ENCODE measurements at regions not wholly inside any gene's neighbourhood (a gene's known extent, or its start where the extent isn't known, plus 50 kb on each side); places are given as distances from the start of the nearest gene placed in this dataset.
"Not testable (repeated sequence)": the region's sequence is repeated elsewhere in the genome, so short reads cannot be mapped to it uniquely, and the experiment has no call there.

DNA sequence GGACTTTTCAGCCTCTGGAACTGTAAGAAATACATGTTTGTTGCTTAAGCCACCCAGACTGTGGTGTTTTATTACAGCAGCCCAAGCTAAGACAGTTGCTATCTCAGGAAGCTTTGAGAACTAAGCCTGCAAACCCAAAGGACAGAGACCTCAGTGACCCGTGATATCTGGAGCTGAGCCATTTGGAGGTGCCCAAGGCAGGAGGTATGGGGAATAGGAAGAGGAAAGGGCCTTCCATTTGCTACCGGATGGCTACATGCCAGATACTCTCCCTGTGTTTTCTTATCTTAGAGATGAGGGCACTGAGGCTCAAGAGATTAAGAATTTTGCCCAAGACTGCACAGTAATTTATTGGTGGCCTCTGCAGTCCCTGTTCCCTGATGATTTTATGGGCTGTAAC is 622.1 kb upstream of the CDH5 start:
- TF ChIP-seq, protein P1, sequence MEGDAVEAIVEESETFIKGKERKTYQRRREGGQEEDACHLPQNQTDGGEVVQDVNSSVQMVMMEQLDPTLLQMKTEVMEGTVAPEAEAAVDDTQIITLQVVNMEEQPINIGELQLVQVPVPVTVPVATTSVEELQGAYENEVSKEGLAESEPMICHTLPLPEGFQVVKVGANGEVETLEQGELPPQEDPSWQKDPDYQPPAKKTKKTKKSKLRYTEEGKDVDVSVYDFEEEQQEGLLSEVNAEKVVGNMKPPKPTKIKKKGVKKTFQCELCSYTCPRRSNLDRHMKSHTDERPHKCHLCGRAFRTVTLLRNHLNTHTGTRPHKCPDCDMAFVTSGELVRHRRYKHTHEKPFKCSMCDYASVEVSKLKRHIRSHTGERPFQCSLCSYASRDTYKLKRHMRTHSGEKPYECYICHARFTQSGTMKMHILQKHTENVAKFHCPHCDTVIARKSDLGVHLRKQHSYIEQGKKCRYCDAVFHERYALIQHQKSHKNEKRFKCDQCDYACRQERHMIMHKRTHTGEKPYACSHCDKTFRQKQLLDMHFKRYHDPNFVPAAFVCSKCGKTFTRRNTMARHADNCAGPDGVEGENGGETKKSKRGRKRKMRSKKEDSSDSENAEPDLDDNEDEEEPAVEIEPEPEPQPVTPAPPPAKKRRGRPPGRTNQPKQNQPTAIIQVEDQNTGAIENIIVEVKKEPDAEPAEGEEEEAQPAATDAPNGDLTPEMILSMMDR (IDR thresholded peaks at IDR 0.05; ENCODE audit: insufficient read depth, missing control alignments), result no peak
- DNase-seq (ENCODE audit: insufficient read length, low spot score) (no peak), FAIRE-seq (no peak)

DNA sequence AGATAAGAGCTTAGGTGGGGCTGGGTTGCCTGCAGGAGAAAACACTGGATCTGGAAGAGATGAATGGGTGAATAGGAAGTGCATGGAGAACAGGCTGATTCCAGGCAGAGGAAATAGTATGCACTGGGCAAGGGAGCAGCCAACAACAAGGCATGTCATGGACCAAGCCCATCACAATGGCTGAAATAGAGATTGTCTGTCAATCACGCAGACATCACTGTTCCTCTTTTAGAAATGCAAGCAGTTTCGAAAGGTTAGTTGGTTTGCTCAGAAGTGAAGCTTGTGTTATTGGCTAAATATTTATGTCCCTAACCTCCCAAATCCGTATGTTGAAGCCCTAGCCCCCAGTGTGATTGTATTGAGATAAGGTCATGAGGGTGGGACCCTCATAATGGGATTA is 621.7 kb upstream of the CDH11 start:
- FAIRE-seq, result no peak
- no peak for DNase-seq (ENCODE audit: insufficient read length, low spot score)
- TF ChIP-seq, protein P1 (IDR thresholded peaks at IDR 0.05; ENCODE audit: insufficient read depth, missing control alignments), result no peak

DNA sequence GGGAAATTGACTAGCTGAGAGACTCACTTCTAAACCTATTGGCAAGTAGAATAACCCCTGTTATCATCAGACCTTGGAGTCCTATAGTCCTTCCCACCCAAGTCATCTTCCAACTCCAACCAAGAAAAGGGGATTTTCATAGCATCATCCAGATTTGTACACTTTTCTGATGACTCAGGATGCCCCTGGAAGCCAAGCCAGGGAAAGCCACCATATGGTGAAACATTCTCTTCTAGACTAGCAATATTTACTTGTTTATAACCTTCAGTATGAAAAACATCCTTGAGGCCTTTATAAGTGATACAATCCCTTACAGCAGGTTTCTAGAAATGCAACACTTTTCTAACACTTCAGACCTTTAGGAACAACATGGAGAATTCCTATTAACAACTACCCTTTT is 618.8 kb upstream of the CDH11 start:
- no peak for DNase-seq (ENCODE audit: insufficient read length, low spot score)
- TF ChIP-seq, protein P1 (IDR thresholded peaks at IDR 0.05; ENCODE audit: insufficient read depth, missing control alignments), result no peak
- FAIRE-seq, result no peak

DNA sequence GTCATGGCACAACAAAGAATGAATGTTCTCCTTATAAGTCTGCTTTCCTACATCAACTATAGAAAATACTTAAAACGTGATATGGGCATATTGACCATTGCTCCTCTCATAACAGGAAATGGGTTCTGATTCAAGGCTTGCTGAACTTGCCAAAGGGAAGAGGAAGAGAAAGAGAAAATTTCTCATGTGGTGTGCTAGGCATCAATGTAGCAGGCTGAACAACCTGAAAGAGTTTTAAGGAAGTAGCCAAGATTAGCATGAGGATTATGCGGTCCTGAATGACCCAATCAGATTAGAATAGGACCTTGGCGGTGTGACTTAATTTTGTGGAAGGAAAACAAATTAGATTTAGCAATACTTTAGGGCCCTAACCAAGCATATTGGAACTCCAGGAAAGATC is 617.7 kb upstream of the CDH11 start:
- TF ChIP-seq, protein P1 (IDR thresholded peaks at IDR 0.05; ENCODE audit: insufficient read depth, missing control alignments), result no peak
- FAIRE-seq (no peak), DNase-seq (ENCODE audit: insufficient read length, low spot score) (no peak)

DNA sequence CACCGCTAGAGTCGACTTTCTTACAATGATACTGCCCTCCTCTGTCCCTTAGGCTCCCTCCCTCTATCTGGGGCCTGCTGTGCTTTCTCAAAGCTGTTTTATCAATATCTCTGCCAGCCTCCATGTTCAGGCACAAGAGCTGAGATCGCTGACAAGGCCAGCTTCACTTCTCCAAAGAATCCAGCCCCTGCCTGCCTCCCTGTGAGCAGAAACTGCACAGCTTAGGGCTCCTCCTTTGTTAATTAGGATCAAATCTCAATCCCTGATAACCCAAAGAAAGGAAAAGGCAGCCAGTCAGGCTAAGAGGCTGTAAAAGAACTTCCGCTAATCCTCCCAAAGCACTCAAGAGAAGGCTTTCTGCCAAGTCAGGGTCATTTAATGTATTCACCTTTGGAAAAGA is 616.0 kb upstream of the CDH11 start:
- DNase-seq (ENCODE audit: insufficient read length, low spot score) (no peak), FAIRE-seq (no peak)
- TF ChIP-seq, protein P1 (IDR thresholded peaks at IDR 0.05; ENCODE audit: insufficient read depth, missing control alignments), result no peak

DNA sequence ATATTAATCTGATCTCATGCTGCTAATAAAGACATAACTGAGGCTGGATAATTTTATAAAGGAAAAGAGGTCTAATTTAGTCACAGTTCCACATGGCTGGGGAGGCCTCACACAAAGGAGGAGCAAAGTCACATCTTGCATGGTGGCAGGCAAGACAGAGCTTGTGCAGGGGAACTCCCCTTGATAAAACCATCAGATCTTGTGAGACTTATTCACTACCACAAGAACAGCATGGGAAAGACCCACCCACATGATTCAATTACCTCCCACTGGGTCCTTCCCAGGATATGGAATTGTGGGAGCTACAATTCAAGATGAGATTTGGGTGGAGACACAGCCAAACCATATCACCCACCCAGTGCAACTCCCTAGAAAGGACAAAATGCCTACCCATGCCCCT is 613.8 kb upstream of the CDH11 start:
- FAIRE-seq; DNase-seq (ENCODE audit: insufficient read length, low spot score): not testable (repeated sequence)

DNA sequence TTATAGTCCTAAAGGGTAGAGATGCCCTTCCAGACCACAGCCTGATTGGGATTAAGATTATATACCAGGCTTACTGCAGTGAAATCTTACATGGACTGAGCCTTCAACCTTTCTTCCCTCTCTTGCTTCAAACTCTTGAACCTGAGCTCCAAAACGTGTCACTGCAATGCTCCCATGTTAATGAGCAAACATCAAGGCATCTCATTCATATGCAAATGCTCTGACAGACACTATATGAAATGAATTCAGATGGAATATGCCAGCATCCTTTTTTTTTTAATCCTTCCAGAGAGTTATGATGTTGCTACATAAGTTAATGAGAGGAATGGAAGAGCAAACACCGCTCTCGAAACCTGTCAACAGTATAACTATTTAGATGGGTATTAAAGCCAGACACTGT is 611.9 kb upstream of the CDH11 start:
- no peak for DNase-seq (ENCODE audit: insufficient read length, low spot score)
- TF ChIP-seq, protein P1 (IDR thresholded peaks at IDR 0.05; ENCODE audit: insufficient read depth, missing control alignments), result no peak
- FAIRE-seq, result no peak

DNA sequence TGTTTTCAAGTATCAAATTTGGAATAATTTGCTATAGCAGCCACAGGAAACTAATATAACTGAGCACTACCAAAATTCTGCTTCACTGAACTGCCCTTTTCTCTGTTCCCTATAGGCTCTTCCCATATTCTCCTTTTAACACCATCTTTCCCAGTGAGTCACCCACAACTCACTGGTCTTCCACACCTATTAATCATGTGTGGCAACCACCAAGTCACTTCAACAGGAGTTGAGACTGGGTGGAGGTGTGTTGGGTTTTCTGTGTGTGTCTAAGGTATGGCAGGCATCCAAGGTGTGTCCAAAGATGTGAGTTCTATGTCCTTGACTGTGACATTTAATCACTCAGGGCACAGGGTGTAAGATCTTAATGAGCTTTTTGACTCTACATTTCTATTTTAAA is 610.0 kb upstream of the CDH11 start:
- DNase-seq (ENCODE audit: insufficient read length, low spot score), result no peak
- no peak for FAIRE-seq
- TF ChIP-seq, protein P1 (IDR thresholded peaks at IDR 0.05; ENCODE audit: insufficient read depth, missing control alignments), result no peak

All from D721Med (cell line).